ENCODE measurements at regions not wholly inside any gene's neighbourhood (a gene's known extent, or its start where the extent isn't known, plus 50 kb on each side); places are given as distances from the start of the nearest gene placed in this dataset.
A peak's percentile ranks its signal among the peaks of the same experiment; 100 is the strongest.
"Not testable (repeated sequence)": the region's sequence is repeated elsewhere in the genome, so short reads cannot be mapped to it uniquely, and the experiment has no call there.

- Histone ChIP-seq H3K36me3 (ENCODE audit: control insufficient read depth in 2 of 3, insufficient read depth in 3 of 3, low read length in 3 of 3) (no peaks in the 10 kb centered on the region), H3K27ac (ENCODE audit: low read depth in 2 of 2, low read length in 2 of 2) (no peak overlapping the region), H3K9me3 (ENCODE audit: control insufficient read depth in 2 of 3, insufficient read depth in 1 of 3, low read length in 3 of 3) (no peaks in the 10 kb centered on the region), H3K4me1 (ENCODE audit: control insufficient read depth in 2 of 3, insufficient read depth in 2 of 3, low read depth in 1 of 3, low read length in 3 of 3) (peaks cover 0 to 5% (median 0%) of the 10 kb centered on the region in 3 donors), H3K4me3 (ENCODE audit: low read length in 3 of 3) (no peak overlapping the region), H3K9ac (ENCODE audit: low read length in 3 of 3) (no peak overlapping the region), H3K27me3 (ENCODE audit: control insufficient read depth, insufficient read depth, low read length) (no peaks in the 10 kb centered on the region)
- intact Hi-C loops (cut with DNase I): no loop called here
- DNase-seq (no peak), FAIRE-seq (no peak)
- no peak for TF ChIP-seq CTCF (IDR thresholded peaks at IDR 0.05; ENCODE audit: borderline replicate concordance, extremely low read depth, insufficient read depth)
These were observed 490.1 kb downstream of the PCNX1 start for GRCh38 chr14:71397371-71397770.

- FAIRE-seq (no peak), DNase-seq (no peak)
- no peaks in the 10 kb centered on the region for H3K36me3 ChIP-seq (ENCODE audit: control insufficient read depth in 2 of 3, insufficient read depth in 3 of 3, low read length in 3 of 3)
- no peaks in the 10 kb centered on the region for H3K9me3 ChIP-seq (ENCODE audit: control insufficient read depth in 2 of 3, insufficient read depth in 1 of 3, low read length in 3 of 3)
- H3K9ac ChIP-seq (ENCODE audit: low read length in 3 of 3): no peak overlapping the region
- TF ChIP-seq CTCF (IDR thresholded peaks at IDR 0.05; ENCODE audit: borderline replicate concordance, extremely low read depth, insufficient read depth): no peak
- peaks cover 0 to 5% (median 0%) of the 10 kb centered on the region in 3 donors for H3K4me1 ChIP-seq (ENCODE audit: control insufficient read depth in 2 of 3, insufficient read depth in 2 of 3, low read depth in 1 of 3, low read length in 3 of 3)
- no peaks in the 10 kb centered on the region for H3K27me3 ChIP-seq (ENCODE audit: control insufficient read depth, insufficient read depth, low read length)
- no peak overlapping the region for H3K4me3 ChIP-seq (ENCODE audit: low read length in 3 of 3)
- intact Hi-C loops (cut with DNase I): no loop called here
- H3K27ac ChIP-seq (ENCODE audit: low read depth in 2 of 2, low read length in 2 of 2): no peak overlapping the region
These were observed 491.2 kb downstream of the PCNX1 start for GRCh38 chr14:71398450-71398849.

- H3K9me3 ChIP-seq (ENCODE audit: control insufficient read depth in 2 of 3, insufficient read depth in 1 of 3, low read length in 3 of 3): no peaks in the 10 kb centered on the region
- DNase-seq (no peak), FAIRE-seq (no peak)
- H3K4me1 ChIP-seq (ENCODE audit: control insufficient read depth in 2 of 3, insufficient read depth in 2 of 3, low read depth in 1 of 3, low read length in 3 of 3): peaks cover 0 to 5% (median 0%) of the 10 kb centered on the region in 3 donors
- TF ChIP-seq CTCF (IDR thresholded peaks at IDR 0.05; ENCODE audit: borderline replicate concordance, extremely low read depth, insufficient read depth): no peak
- H3K4me3 ChIP-seq (ENCODE audit: low read length in 3 of 3): no peak overlapping the region
- H3K9ac ChIP-seq (ENCODE audit: low read length in 3 of 3): no peak overlapping the region
- no peak overlapping the region for H3K27ac ChIP-seq (ENCODE audit: low read depth in 2 of 2, low read length in 2 of 2)
- H3K36me3 ChIP-seq (ENCODE audit: control insufficient read depth in 2 of 3, insufficient read depth in 3 of 3, low read length in 3 of 3): no peaks in the 10 kb centered on the region
- H3K27me3 ChIP-seq (ENCODE audit: control insufficient read depth, insufficient read depth, low read length): no peaks in the 10 kb centered on the region
- intact Hi-C loops (cut with DNase I): no loop called here
These were observed 491.8 kb downstream of the PCNX1 start for GRCh38 chr14:71399057-71399487.

- no peak overlapping the region for H3K4me3 ChIP-seq (ENCODE audit: low read length in 3 of 3)
- intact Hi-C loops (cut with DNase I): no loop called here
- H3K27ac ChIP-seq (ENCODE audit: low read depth in 2 of 2, low read length in 2 of 2): no peak overlapping the region
- TF ChIP-seq CTCF (IDR thresholded peaks at IDR 0.05; ENCODE audit: borderline replicate concordance, extremely low read depth, insufficient read depth): no peak
- H3K9me3 ChIP-seq (ENCODE audit: control insufficient read depth in 2 of 3, insufficient read depth in 1 of 3, low read length in 3 of 3): no peaks in the 10 kb centered on the region
- no peaks in the 10 kb centered on the region for H3K36me3 ChIP-seq (ENCODE audit: control insufficient read depth in 2 of 3, insufficient read depth in 3 of 3, low read length in 3 of 3)
- no peak for FAIRE-seq
- no peak overlapping the region for H3K9ac ChIP-seq (ENCODE audit: low read length in 3 of 3)
- H3K4me1 ChIP-seq (ENCODE audit: control insufficient read depth in 2 of 3, insufficient read depth in 2 of 3, low read depth in 1 of 3, low read length in 3 of 3): peaks cover 0 to 2% (median 0%) of the 10 kb centered on the region in 3 donors
- no peaks in the 10 kb centered on the region for H3K27me3 ChIP-seq (ENCODE audit: control insufficient read depth, insufficient read depth, low read length)
- peak in 2 of 5 donors; percentile 38 to 55 for DNase-seq
These were observed 493.6 kb downstream of the PCNX1 start for GRCh38 chr14:71400871-71401321.

- FAIRE-seq; H3K4me1 ChIP-seq (ENCODE audit: control insufficient read depth in 2 of 3, insufficient read depth in 2 of 3, low read depth in 1 of 3, low read length in 3 of 3): not testable (repeated sequence)
These were observed 495.2 kb downstream of the PCNX1 start for GRCh38 chr14:71402415-71402814.

More at GRCh38 chr14:71402415-71402814, 495.2 kb downstream of the PCNX1 start:
- H3K27me3 ChIP-seq (ENCODE audit: control insufficient read depth, insufficient read depth, low read length); intact Hi-C loops (cut with DNase I); DNase-seq; H3K9me3 ChIP-seq (ENCODE audit: control insufficient read depth in 2 of 3, insufficient read depth in 1 of 3, low read length in 3 of 3); H3K4me3 ChIP-seq (ENCODE audit: low read length in 3 of 3); H3K36me3 ChIP-seq (ENCODE audit: control insufficient read depth in 2 of 3, insufficient read depth in 3 of 3, low read length in 3 of 3); H3K27ac ChIP-seq (ENCODE audit: low read depth in 2 of 2, low read length in 2 of 2); H3K9ac ChIP-seq (ENCODE audit: low read length in 3 of 3): not testable (repeated sequence)

All from kidney (tissue), 13 donors.